ENCODE measurements at regions not wholly inside any gene's neighbourhood (a gene's known extent, or its start where the extent isn't known, plus 50 kb on each side); places are given as distances from the start of the nearest gene placed in this dataset.
A peak's percentile ranks its signal among the peaks of the same experiment; 100 is the strongest.

DNA sequence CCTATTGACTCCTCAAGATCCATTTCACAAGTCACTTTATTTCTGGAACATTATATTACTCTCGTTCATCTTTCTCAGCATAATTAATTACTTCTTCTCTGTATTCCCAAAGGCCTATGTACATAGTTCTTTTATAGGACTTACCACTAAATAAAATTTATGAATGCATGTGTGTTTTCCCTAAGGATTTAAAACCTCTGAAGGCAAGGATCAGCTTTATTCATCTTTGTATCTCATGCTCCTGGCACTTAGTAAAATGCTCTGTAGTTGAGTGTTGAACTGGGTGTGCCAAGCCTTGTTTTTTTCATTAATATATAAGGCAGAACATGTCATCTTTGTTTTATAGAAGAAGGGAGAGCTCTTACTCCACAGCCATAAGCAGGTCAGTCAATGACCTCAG is 194.1 kb upstream of the ZPLD1 start:
- Histone ChIP-seq H3K36me3 (replicated peaks in 1 of 2; ENCODE audit: control insufficient read depth in 1 of 2, insufficient read depth in 2 of 2, low read length in 2 of 2) (no peaks in the 10 kb centered on the region), H3K9me3 (replicated peaks in 1 of 2; ENCODE audit: control insufficient read depth in 1 of 2, insufficient read depth in 1 of 2, low read length in 2 of 2) (no peaks in the 10 kb centered on the region), H2AFZ (ENCODE audit: insufficient read depth, low read depth, low read length, poor library complexity, severe bottlenecking) (no peak overlapping the region), H3K79me2 (ENCODE audit: insufficient read depth, low read length) (no peaks in the 10 kb centered on the region), H3K9ac (ENCODE audit: insufficient read depth, low read length, poor library complexity, severe bottlenecking) (no peak overlapping the region), H3K4me2 (replicated peaks; ENCODE audit: extremely low read depth, low read length, poor library complexity, severe bottlenecking) (no peak overlapping the region), H3K4me3 (replicated peaks in 1 of 3; ENCODE audit: low read depth in 2 of 3, low read length in 3 of 3) (no peak overlapping the region), H3K27ac (ENCODE audit: low read depth in 1 of 2, low read length in 2 of 2) (no peak overlapping the region), H3K4me1 (ENCODE audit: control insufficient read depth in 1 of 2, insufficient read depth in 2 of 2, low read length in 2 of 2) (no peaks in the 10 kb centered on the region), H3K27me3 (ENCODE audit: control insufficient read depth in 2 of 2, insufficient read depth in 2 of 2, low read length in 2 of 2) (no peaks in the 10 kb centered on the region), H4K20me1 (ENCODE audit: insufficient read depth, low read length) (no peaks in the 10 kb centered on the region)
- no CpG with 5 or more reads among the region's 1 CpG for WGBS (ENCODE audit: insufficient coverage)
- Mint-ChIP-seq H3K27ac (no peak overlapping the region), H3K9me3 (no peaks in the 10 kb centered on the region), H3K27me3 (ENCODE audit: low read depth in 3 of 3) (peaks cover 1 to 3% (median 2%) of the 10 kb centered on the region in 3 donors), H3K4me1 (no peaks in the 10 kb centered on the region), H3K4me3 (no peak overlapping the region), H3K36me3 (no peaks in the 10 kb centered on the region)
- intact Hi-C loops (cut with micrococcal nuclease) = no loop called here
- TF ChIP-seq, protein P1, sequence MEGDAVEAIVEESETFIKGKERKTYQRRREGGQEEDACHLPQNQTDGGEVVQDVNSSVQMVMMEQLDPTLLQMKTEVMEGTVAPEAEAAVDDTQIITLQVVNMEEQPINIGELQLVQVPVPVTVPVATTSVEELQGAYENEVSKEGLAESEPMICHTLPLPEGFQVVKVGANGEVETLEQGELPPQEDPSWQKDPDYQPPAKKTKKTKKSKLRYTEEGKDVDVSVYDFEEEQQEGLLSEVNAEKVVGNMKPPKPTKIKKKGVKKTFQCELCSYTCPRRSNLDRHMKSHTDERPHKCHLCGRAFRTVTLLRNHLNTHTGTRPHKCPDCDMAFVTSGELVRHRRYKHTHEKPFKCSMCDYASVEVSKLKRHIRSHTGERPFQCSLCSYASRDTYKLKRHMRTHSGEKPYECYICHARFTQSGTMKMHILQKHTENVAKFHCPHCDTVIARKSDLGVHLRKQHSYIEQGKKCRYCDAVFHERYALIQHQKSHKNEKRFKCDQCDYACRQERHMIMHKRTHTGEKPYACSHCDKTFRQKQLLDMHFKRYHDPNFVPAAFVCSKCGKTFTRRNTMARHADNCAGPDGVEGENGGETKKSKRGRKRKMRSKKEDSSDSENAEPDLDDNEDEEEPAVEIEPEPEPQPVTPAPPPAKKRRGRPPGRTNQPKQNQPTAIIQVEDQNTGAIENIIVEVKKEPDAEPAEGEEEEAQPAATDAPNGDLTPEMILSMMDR (IDR thresholded peaks at IDR 0.05) = no peak
- no peak for DNase-seq

DNA sequence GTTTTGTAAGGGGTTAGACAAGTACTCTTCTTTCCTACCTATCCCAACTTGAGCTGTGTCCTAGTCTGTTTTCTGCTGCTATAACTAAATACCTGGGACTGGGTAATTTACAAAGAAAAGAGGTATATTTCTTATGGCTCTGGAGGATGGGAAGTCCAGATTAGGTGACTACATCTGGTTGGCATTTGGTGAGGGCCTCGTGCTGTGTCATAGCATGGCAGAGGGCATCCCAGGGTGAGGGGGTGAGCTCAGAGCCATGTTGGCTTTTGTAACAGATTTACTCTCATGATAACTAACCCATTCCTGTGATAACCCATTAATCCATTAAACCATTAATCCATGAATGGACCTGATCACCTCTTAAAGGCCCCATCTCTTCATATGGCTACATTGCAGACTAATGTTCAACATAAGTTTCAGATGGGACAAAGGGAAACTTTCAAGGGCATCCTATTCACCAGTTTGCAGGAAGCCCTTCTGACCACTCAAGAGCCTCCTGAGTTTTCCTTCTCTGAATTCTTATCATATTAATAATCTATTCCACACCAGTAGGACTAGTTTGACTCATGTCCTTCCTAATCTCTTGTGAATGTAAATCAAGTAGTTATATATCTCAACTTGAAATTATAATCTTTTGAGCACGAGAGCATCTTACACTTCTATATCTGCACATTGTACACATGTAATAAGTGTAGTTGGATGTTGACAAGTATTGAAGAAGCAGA is 185.7 kb upstream of the ZPLD1 start:
- TF ChIP-seq, protein P1 (IDR thresholded peaks at IDR 0.05) = no peak
- H3K4me3 Mint-ChIP-seq = no peak overlapping the region
- H3K9me3 Mint-ChIP-seq = peaks cover 0 to 6% (median 2%) of the 10 kb centered on the region in 7 donors
- Histone ChIP-seq H3K4me1 (ENCODE audit: control insufficient read depth in 1 of 2, insufficient read depth in 2 of 2, low read length in 2 of 2) (no peaks in the 10 kb centered on the region), H3K4me2 (replicated peaks; ENCODE audit: extremely low read depth, low read length, poor library complexity, severe bottlenecking) (no peak overlapping the region), H3K27me3 (ENCODE audit: control insufficient read depth in 2 of 2, insufficient read depth in 2 of 2, low read length in 2 of 2) (no peaks in the 10 kb centered on the region), H3K4me3 (replicated peaks in 1 of 3; ENCODE audit: low read depth in 2 of 3, low read length in 3 of 3) (no peak overlapping the region), H3K9ac (ENCODE audit: insufficient read depth, low read length, poor library complexity, severe bottlenecking) (no peak overlapping the region), H3K9me3 (replicated peaks in 1 of 2; ENCODE audit: control insufficient read depth in 1 of 2, insufficient read depth in 1 of 2, low read length in 2 of 2) (no peaks in the 10 kb centered on the region), H3K36me3 (replicated peaks in 1 of 2; ENCODE audit: control insufficient read depth in 1 of 2, insufficient read depth in 2 of 2, low read length in 2 of 2) (no peaks in the 10 kb centered on the region), H3K79me2 (ENCODE audit: insufficient read depth, low read length) (no peaks in the 10 kb centered on the region), H3K27ac (ENCODE audit: low read depth in 1 of 2, low read length in 2 of 2) (no peak overlapping the region), H4K20me1 (ENCODE audit: insufficient read depth, low read length) (no peaks in the 10 kb centered on the region), H2AFZ (ENCODE audit: insufficient read depth, low read depth, low read length, poor library complexity, severe bottlenecking) (no peak overlapping the region)
- H3K27me3 Mint-ChIP-seq (ENCODE audit: low read depth in 3 of 3) = peaks cover 1 to 5% (median 3%) of the 10 kb centered on the region in 3 donors
- H3K4me1 Mint-ChIP-seq = no peaks in the 10 kb centered on the region
- H3K36me3 Mint-ChIP-seq = no peaks in the 10 kb centered on the region
- DNase-seq = no peak
- intact Hi-C loops (cut with micrococcal nuclease) = no loop called here
- H3K27ac Mint-ChIP-seq = peak overlapping the region in 1 of 7 donors; percentile 1
- WGBS (ENCODE audit: insufficient coverage) = no CpG with 5 or more reads among the region's 2 CpGs
